HG03520 (cell line): ENCODE measurements at regions not wholly inside any gene's neighbourhood (a gene's known extent, or its start where the extent isn't known, plus 50 kb on each side); places are given as distances from the start of the nearest gene placed in this dataset.
A peak's percentile ranks its signal among the peaks of the same experiment; 100 is the strongest.
"Not testable (repeated sequence)": the region's sequence is repeated elsewhere in the genome, so short reads cannot be mapped to it uniquely, and the experiment has no call there.

Source experiments
- ATAC-seq: cut with Tn5 transposase; IDR thresholded peaks from one replicate; pipeline ENCODE4 v1.9.1; 2021; ENCODE audit warnings: mild to moderate bottlenecking, moderate library complexity; ENCODE audit not compliant: unreplicated experiment

DNA sequence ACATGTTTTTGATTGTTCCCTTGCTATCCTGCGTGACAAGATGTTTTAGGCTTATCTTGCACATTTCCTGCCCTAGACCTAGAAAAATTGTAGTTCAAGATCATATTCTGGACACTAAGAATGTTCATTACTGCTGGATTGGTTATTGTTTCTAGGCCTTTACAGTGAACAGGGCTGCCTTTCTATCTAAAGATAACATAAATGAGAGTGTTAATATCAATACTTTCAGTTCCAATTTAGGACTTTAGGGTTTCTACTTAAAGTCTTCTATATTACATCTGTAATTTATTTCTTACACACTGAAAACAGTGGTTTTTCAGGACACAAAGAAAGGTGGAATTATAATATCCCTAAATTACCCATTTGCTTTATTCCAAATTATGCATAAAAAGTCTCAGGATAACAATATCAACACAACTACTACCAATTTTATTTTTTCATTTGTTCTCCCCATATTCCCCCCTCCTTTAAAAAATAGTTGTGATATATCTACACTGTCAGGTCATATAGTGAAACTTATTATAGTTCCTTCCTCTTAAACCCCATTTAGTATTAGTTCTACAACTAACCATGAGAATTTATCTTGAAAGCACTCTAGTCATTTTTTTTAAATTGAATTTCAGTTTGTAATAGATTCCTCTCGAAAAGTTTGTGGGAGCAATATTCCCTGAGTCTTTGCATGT is 293.9 kb upstream of the RIOK2 start:
- peak; percentile 50 for ATAC-seq

GRCh38 chr5:97478483-97478882 is 295.4 kb upstream of the RIOK2 start:
- ATAC-seq: no peak

DNA sequence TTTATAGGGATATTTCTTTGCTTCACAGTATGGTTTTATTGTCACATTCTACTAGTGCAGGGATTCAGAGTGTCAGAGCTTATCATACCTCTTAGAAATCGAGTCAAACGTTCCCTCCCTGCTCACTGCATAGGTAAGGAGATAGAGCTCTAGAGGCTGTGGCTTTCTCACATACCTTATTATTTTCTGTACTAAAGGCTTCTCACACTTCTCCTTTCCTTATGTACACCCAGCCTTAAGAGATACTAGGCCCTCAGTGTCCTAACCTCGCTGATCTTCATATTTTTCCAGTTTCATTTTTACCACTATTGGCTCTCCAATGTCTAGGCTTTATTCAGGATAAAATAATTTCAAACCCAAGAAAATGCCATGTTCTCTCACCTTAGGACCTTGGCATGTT is 297.3 kb upstream of the RIOK2 start:
- no peak for ATAC-seq

GRCh38 chr5:97488126-97488668 is 305.1 kb upstream of the RIOK2 start:
- no peak for ATAC-seq

DNA sequence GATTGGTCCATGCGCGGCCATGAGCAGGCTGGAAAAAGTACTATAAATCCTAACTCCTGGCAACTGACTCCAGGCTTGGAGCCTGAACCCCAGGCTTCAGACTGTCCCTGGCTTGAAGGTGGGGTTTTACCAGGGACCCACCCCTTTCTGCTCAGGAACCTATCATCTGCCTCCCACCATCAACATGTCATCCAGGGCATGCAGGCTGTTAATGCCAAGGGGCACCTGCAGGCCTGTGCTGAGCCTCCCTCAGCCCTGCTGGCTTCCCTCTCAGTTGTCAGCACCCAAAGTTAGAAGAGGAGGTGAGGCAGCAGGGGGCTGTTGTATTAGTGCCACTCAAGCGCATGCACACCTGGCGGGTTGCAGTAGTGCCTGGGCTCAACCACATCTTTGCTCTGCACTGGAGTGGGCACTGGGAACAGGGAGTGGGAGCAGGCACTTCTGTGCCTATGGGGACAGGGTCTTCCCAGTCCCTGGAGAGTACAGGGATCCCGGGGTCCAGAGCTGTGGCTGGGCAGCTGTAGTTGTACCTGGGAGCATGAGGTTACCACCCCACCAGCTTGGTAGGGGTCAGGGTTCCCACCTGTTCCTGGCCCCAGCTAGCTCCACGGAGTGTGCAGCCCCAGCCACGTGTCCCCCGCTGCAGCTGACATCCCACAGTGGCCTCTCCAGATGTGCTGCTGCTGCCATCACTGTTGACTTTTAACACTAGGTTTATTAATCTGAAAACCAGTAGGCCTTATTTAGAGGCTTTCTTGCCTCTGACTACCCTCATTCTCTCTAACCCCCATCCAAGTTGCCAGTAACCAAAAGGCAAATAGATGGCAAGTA is 306.2 kb upstream of the RIOK2 start:
- no peak for ATAC-seq

GRCh38 chr5:97494465-97494864 is 311.4 kb upstream of the RIOK2 start:
- no peak for ATAC-seq

DNA sequence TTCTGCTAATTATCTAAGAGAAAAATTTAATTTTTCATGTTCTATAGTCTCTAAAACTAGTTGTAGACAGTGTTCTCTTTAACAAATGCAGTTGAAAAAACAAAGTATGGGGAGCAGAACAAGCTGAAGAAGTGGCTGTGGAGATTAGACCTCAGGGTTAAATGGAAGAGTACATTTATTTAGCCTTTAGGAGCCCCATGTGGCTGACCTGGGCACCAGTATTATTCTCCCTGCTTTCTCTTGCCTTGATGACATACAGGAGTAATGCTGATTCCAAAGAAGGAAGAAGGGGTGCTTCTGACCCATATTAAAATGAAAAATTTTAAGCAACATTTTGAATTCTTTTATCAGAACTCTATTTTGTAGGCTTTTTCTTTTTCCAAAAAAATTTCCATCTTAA is 312.3 kb upstream of the RIOK2 start:
- no peak for ATAC-seq

GRCh38 chr5:97496037-97496436 is 313.0 kb upstream of the RIOK2 start:
- no peak for ATAC-seq

- ATAC-seq: no peak
These were observed 315.6 kb upstream of the RIOK2 start for GRCh38 chr5:97498657-97499056.

DNA sequence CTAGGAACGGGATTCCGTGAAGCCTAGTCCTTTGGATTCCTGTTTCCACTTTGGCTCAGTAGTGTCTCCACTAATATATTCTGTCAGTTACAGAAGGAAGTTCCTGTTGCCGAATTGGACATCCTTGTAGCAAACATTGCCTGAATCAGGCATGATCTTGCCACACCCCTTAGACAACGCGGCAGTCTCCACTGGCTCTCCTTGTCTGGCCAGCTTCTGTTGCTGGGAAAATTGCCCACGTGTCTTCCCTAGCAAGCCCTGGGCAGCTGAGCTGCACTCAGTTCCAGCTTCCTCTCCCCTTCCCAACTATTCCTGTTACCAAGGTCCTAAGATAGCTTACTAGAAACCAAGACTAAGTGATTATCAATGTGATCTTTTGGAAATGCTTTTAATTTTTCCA is 316.6 kb upstream of the RIOK2 start:
- ATAC-seq: no peak

DNA sequence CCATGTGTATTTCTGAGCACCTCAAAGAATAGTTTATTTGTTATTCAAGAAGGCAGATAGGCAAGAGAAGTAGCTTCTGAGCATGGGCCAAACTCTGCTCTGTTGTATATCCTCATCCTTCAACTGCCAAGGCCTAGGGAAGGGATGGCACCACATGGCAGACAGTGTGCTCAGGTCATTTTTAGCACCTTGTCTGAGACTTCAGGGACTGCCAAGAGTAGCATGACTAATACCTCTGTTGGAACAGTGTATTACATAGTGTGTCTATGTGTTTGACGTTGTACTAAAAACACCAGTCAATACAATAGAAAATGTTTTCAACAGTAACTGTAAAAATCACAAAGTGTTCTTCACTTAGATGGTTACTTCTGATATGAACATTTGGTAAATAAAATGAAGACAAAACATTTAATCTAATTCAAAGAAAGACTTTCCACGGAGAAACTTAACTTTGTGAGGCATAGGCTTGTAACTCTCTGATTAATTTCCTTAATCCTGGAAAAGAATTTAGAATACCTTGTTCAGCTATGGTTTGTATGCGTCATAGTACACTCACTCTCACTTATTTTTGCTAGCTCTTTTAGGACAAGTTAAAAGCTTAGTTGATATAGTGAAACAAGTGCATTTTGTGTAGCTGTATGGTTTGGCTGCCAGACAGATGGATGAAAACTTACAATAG is 318.4 kb upstream of the RIOK2 start:
- no peak for ATAC-seq

DNA sequence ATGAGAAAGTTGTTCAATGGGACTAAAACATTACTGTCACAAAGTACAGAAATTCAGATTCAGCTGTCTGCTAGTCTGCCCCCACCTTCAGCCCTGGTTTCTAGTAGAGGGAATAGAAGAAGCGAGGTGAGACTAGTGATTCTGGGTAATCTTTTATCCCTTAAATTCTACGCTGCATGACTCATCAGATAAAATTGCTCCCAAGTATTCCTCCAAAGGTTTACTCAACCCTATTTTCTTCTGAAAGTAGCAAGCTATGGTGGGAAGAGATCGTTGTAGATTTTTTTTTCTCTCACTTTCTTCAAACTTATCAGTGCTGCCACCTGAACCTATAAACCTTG is 318.9 kb upstream of the RIOK2 start:
- ATAC-seq: no peak

DNA sequence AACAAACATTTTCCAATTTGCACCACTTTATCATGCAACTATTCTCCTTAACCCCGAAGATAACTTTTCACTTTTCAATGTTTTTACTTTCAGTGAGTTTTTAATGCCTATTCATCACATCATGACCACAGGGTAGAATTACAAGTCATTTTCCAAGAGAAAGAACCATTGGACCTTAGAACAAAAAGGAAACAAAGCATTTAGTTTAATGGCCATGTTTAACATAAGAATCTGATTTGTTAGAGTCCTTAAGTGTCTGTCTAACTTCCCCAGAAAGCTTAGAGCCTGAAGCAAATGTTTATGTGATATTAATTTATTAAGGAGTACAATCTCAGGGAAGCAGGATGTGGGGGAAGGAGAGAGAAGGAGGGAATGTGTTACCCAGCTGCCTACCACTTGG is 325.8 kb upstream of the RIOK2 start:
- no peak for ATAC-seq

- ATAC-seq: not testable (repeated sequence)
These were observed 336.5 kb upstream of the RIOK2 start for GRCh38 chr5:97519565-97519964.

GRCh38 chr5:97523336-97523735 is 340.3 kb upstream of the RIOK2 start:
- ATAC-seq: not testable (repeated sequence)

DNA sequence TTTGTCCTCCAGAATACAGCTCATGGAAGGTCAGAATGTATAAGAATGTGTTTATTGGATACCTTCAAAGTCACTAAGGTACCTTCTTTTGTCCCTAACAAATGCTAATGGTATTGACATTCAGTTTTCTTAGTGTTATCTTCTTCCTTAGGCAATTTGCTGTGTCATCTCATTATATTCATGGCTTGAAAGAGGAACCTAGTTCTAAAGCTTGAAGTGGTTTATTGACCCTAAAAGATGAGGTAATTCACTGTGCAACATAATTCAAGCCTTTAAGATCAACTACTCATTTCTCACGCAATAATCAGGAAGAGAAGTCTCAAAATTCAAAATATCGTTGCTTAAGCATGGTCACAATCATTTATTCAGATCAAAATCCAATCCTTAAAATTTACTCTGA is 342.7 kb upstream of the RIOK2 start:
- no peak for ATAC-seq

DNA sequence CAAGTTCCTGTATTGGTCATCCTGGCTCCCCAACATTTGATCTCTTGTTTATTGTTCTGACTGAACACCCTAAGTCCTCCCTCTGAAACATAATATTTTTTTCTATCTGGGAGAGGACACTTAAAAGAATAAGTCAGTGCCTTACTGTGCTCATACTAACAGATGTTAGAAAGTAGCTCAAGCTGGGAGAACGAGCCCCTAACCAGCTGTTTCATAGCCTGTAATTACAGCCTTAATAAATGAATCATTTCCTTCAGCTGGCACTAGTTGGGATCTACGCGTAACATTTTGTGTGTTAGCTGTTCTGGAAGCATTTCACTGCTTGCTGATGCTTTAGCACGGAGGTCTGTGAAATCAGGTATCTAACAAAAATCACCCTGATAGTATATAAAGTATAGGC is 345.9 kb upstream of the RIOK2 start:
- ATAC-seq: no peak

DNA sequence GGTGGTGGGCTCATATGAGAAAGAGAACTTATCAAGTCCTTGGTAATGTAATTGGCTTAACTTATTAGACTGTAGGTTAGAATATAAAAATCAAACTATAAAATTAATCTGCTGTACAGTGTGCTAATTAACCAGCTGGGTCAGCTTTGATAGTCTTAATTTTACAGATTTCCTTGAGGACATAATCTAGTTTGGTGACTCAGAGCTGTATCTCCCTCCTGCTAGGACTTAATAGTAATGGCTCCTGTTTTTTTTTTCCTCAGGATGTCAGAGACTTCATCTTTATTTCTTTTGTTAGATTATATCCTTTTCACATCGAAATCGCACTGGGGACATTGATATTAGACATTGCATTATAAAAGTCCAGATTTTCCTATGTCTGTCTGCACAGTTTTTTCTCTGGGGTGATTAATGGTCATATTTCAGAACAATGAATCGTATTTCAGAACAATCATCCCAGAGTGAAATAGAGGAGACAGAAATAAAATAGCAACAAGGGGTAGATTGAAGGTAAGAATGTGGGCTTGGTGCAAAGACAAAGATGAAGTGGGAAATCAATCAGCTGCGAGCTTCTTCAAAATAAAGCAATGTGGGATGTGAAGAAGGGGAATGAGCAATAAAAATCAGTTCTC is 346.4 kb upstream of the RIOK2 start:
- no peak for ATAC-seq

GRCh38 chr5:97531549-97531948 is 348.5 kb upstream of the RIOK2 start:
- ATAC-seq: peak; percentile 49

- ATAC-seq: peak; percentile 76
These were observed 351.1 kb upstream of the RIOK2 start for GRCh38 chr5:97534166-97534565.

DNA sequence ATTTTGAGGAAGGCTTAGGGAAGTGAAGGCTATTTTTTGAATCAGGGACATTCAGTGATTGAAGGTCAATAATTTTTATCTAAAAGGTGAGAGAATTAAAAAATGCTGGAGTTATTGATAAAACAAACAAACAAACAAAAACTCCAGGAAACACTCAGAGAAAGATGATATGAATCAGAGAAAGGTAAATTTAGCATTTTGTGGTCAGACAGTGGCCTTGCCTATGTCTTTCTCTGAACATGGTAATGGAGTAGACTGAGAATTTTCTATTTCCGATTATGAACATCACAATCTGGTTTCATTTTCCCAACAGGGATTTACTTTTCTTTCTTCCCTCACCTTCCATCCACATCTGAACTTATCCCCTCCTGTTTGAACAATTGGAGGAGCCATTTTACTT is 353.6 kb upstream of the RIOK2 start:
- ATAC-seq: no peak
